Astrocyte of the cerebellum (primary cell): ENCODE measurements at regions not wholly inside any gene's neighbourhood (a gene's known extent, or its start where the extent isn't known, plus 50 kb on each side); places are given as distances from the start of the nearest gene placed in this dataset.

Experiments used
- DNase-seq: peaks from one replicate; pipeline ENCODE4 v3.0.0-alpha.2; 2011; ENCODE audit warnings: low read depth
- H3K4me3 ChIP-seq: 2 replicates; pipeline ENCODE4 v1.5.1; 2011; ENCODE audit warnings: mild to moderate bottlenecking, low read depth, low read length, moderate library complexity
- in situ Hi-C: cut with HindIII; loops from 2 replicates; pipeline ENCODE4 v1.10.0; 2017; ENCODE audit warnings: low sequenced_read_pairs
- TF ChIP-seq, protein P1 (sequence below): IDR thresholded peaks from 2 replicates; pipeline ENCODE4 v1.5.1; 2012; ENCODE audit warnings: low read length, low read depth, moderate library complexity, mild to moderate bottlenecking; ENCODE audit errors: missing control alignments

DNA sequence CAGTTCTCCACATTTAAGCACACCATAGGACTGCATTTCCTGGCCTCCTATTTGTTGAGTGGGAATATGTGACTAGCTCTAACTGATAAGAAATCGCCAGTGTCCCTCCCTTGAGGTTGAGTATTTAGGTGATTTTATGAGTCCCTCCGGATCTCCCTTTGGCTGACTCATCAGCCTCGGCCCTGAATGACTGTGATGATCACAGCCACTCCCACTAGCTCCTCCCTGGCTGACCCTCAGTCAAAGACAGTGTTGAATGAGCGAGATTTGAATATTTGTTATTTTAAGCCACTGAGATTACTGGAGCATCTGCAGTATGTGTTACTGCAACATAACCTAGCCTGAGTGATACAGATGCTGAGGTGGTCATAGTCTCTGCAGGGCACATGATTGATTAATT is 515.3 kb downstream of the EPHB1 start:
- DNase-seq, result no peak
- in situ Hi-C loops, result no loop called here
- TF ChIP-seq, protein P1, sequence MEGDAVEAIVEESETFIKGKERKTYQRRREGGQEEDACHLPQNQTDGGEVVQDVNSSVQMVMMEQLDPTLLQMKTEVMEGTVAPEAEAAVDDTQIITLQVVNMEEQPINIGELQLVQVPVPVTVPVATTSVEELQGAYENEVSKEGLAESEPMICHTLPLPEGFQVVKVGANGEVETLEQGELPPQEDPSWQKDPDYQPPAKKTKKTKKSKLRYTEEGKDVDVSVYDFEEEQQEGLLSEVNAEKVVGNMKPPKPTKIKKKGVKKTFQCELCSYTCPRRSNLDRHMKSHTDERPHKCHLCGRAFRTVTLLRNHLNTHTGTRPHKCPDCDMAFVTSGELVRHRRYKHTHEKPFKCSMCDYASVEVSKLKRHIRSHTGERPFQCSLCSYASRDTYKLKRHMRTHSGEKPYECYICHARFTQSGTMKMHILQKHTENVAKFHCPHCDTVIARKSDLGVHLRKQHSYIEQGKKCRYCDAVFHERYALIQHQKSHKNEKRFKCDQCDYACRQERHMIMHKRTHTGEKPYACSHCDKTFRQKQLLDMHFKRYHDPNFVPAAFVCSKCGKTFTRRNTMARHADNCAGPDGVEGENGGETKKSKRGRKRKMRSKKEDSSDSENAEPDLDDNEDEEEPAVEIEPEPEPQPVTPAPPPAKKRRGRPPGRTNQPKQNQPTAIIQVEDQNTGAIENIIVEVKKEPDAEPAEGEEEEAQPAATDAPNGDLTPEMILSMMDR, result no peak
- no peak overlapping the region for H3K4me3 ChIP-seq

GRCh38 chr3:135311699-135312098 is 516.6 kb downstream of the EPHB1 start:
- DNase-seq, result no peak
- TF ChIP-seq, protein P1, result no peak
- in situ Hi-C loops, result no loop called here
- H3K4me3 ChIP-seq, result no peak overlapping the region

DNA sequence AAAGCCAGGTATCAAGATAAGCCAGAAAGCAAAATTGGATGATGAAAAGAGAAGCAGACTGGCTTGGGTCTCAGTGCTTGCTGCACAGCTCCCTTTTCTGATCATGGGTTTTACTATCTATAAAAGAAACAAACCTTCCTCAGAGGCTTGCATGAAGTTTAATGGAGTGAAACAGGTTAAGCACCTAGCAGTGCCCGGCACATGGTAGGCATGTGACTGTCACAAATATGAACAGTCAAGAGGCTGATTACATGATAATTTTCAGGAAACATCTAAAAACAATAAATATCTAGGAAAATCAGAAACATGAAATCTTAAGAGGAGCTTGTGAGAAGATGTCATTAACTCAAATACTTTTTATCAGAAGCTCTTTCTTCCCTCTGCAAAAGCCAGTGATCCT is 519.2 kb downstream of the EPHB1 start:
- no peak for DNase-seq
- TF ChIP-seq, protein P1, result no peak
- in situ Hi-C loops, result no loop called here

DNA sequence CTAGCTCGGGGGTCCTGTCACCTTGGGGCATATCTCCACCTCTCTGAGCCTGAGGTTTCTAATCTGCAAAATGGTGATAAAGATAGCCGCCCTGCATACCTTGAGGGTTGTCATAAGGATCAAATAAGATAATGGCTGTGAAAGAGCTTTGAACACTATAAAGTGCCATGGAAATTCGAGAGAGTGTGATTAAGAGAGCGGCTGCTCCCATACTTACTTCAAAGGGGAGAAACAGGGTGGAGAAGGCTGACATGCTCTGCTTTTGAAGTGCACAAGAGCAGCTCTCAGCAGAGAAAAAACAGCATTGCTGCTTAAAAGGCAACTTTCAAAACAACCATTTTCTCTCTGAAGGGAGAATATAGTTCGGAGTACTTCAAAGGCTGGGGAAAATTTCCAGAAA is 529.2 kb downstream of the EPHB1 start:
- TF ChIP-seq, protein P1, result no peak
- no peak for DNase-seq
- in situ Hi-C loops, result no loop called here
- H3K4me3 ChIP-seq, result no peak overlapping the region

More for the DNA sequence above, 519.2 kb downstream of the EPHB1 start:
- no peak overlapping the region for H3K4me3 ChIP-seq

DNA sequence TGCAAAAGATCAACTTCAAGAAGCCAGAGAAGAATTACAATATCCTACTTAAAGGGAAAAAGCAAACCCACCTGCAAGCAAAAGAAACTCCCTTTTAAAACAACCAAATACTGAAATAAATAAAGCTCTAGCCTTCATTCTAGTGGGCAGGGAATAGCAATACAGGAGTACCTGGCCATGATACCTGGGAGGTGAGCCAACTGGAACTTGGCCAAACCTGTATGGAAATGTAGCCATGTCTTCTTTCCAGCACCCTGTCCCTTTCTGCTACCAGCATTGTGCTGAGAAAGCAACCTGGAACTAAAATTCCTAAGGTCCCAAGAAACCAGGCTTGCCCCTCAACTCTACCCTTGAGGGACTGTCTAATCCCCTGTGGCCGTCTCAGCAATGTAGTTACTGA is 530.0 kb downstream of the EPHB1 start:
- TF ChIP-seq, protein P1, result no peak
- in situ Hi-C loops, result no loop called here
- no peak for DNase-seq
- H3K4me3 ChIP-seq, result no peak overlapping the region

GRCh38 chr3:135325726-135326235 is 530.7 kb downstream of the EPHB1 start:
- in situ Hi-C loops, result no loop called here
- TF ChIP-seq, protein P1, result no peak
- DNase-seq, result no peak
- no peak overlapping the region for H3K4me3 ChIP-seq

- TF ChIP-seq, protein P1, result no peak
- in situ Hi-C loops, result no loop called here
- no peak overlapping the region for H3K4me3 ChIP-seq
- DNase-seq, result no peak
These were observed 531.8 kb downstream of the EPHB1 start for GRCh38 chr3:135326851-135327250.
